ENCODE measurements at regions not wholly inside any gene's neighbourhood (a gene's known extent, or its start where the extent isn't known, plus 50 kb on each side); places are given as distances from the start of the nearest gene placed in this dataset.
A peak's percentile ranks its signal among the peaks of the same experiment; 100 is the strongest.

- TF ChIP-seq TCF12 (IDR thresholded peaks at IDR 0.05; ENCODE audit: low read depth): no peak
- TF ChIP-seq YY1 (IDR thresholded peaks at IDR 0.05; ENCODE audit: low read depth): no peak
- TF ChIP-seq CEBPB (IDR thresholded peaks at IDR 0.05): no peak
- no peak for TF ChIP-seq EGR1 (IDR thresholded peaks at IDR 0.05)
- TF ChIP-seq CREB1 (IDR thresholded peaks at IDR 0.05; ENCODE audit: low read depth): no peak
- no peak for TF ChIP-seq FOXM1 (IDR thresholded peaks at IDR 0.05; ENCODE audit: borderline replicate concordance, low read depth)
Observed at GRCh38 chr4:74540193-74540592, 95.3 kb downstream of the AREG start.

GRCh38 chr4:74541667-74542066 is 96.7 kb downstream of the AREG start:
- TF ChIP-seq EGR1 (IDR thresholded peaks at IDR 0.05) (no peak), MAX (IDR thresholded peaks at IDR 0.05) (no peak), YY1 (IDR thresholded peaks at IDR 0.05; ENCODE audit: low read depth) (no peak), TAF1 (IDR thresholded peaks at IDR 0.05; ENCODE audit: low read depth) (no peak), TCF12 (IDR thresholded peaks at IDR 0.05; ENCODE audit: low read depth) (no peak), REST (IDR thresholded peaks at IDR 0.05; ENCODE audit: low read depth) (no peak), USF1 (IDR thresholded peaks at IDR 0.05) (no peak), ZBTB7A (IDR thresholded peaks at IDR 0.05; ENCODE audit: low read depth) (no peak)

GRCh38 chr4:74543231-74543781 is 98.4 kb downstream of the AREG start:
- TF ChIP-seq EGR1 (IDR thresholded peaks at IDR 0.05): no peak

- TF ChIP-seq YY1 (IDR thresholded peaks at IDR 0.05; ENCODE audit: low read depth) (no peak), EP300 (IDR thresholded peaks at IDR 0.05; ENCODE audit: borderline replicate concordance) (no peak), CREB1 (IDR thresholded peaks at IDR 0.05; ENCODE audit: low read depth) (no peak), CEBPB (IDR thresholded peaks at IDR 0.05) (no peak), REST (IDR thresholded peaks at IDR 0.05; ENCODE audit: low read depth) (no peak), TCF12 (IDR thresholded peaks at IDR 0.05; ENCODE audit: low read depth) (no peak)
Observed at GRCh38 chr4:74543983-74544382, 99.0 kb downstream of the AREG start.

GRCh38 chr4:74544655-74545361 is 99.9 kb downstream of the AREG start:
- TF ChIP-seq REST (IDR thresholded peaks at IDR 0.05; ENCODE audit: low read depth) (no peak), EGR1 (IDR thresholded peaks at IDR 0.05) (no peak), TEAD4 (IDR thresholded peaks at IDR 0.05) (no peak), TAF1 (IDR thresholded peaks at IDR 0.05; ENCODE audit: low read depth) (no peak), TCF12 (IDR thresholded peaks at IDR 0.05; ENCODE audit: low read depth) (no peak)

GRCh38 chr4:74545448-74545847 is 100.5 kb downstream of the AREG start:
- 0 out of 2 replicates have a peak, but pooled peaks have one; percentile 16 for TF ChIP-seq NFIC (IDR thresholded peaks at IDR 0.05)
- 0 out of 2 replicates have a peak, but pooled peaks have one; percentile 9 for TF ChIP-seq TEAD4 (IDR thresholded peaks at IDR 0.05)
- no peak for TF ChIP-seq MAX (IDR thresholded peaks at IDR 0.05)
- TF ChIP-seq ZBTB7A (IDR thresholded peaks at IDR 0.05; ENCODE audit: low read depth): no peak
- no peak for TF ChIP-seq EGR1 (IDR thresholded peaks at IDR 0.05)
- no peak for TF ChIP-seq TCF12 (IDR thresholded peaks at IDR 0.05; ENCODE audit: low read depth)
- TF ChIP-seq REST (IDR thresholded peaks at IDR 0.05; ENCODE audit: low read depth): no peak
- TF ChIP-seq FOXM1 (IDR thresholded peaks at IDR 0.05; ENCODE audit: borderline replicate concordance, low read depth): no peak
- TF ChIP-seq TAF1 (IDR thresholded peaks at IDR 0.05; ENCODE audit: low read depth): no peak
- no peak for TF ChIP-seq YY1 (IDR thresholded peaks at IDR 0.05; ENCODE audit: low read depth)
- TF ChIP-seq EP300 (IDR thresholded peaks at IDR 0.05; ENCODE audit: borderline replicate concordance): no peak
- peak; percentile 67 for TF ChIP-seq CEBPB (IDR thresholded peaks at IDR 0.05)
- TF ChIP-seq CREB1 (IDR thresholded peaks at IDR 0.05; ENCODE audit: low read depth): no peak
- TF ChIP-seq USF1 (IDR thresholded peaks at IDR 0.05): no peak
- no peak for TF ChIP-seq RAD21 (IDR thresholded peaks at IDR 0.05; ENCODE audit: low read depth)

Measured in Ishikawa (cell line).